ENCODE measurements at regions not wholly inside any gene's neighbourhood (a gene's known extent, or its start where the extent isn't known, plus 50 kb on each side); places are given as distances from the start of the nearest gene placed in this dataset.

DNA sequence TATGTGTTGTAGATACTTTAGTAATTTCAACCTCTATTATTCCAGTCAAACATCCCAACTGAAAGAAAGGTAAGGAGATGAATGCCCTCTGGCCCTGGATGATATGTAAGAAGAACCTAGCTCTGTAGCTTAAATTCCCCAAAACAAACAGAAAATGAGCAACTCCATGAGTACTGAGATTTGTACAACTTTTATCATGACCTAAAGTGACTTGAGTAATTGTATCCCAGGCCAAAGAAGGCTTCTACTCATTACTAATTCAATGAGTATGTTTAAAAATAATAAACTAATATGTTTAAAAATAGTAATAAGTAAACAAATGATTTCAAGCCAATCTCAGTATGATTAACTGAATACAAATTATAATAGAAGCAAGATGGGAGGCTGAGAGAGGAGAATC lies 414.0 kb upstream of the ACTBL2 start:
- no peaks in the 10 kb centered on the region for H3K9me3 ChIP-seq
- in situ Hi-C loops (cut with MboI; ENCODE audit: low sequenced_read_pairs in 4 of 4): loop anchor here (10.0 to 25.0 kb wide), 3 partner anchors 566 to 584 kb away; partner anchors contain the start of gene PLK2 (in 4 of the 4)
- H3K27ac ChIP-seq: no peak overlapping the region
- intact Hi-C loops (cut with DNase I; ENCODE audit: low total_unique reads): no loop called here
- peaks cover 4 to 18% of the 10 kb centered on the region in 2 donors for H3K4me1 ChIP-seq
- DNase-seq (no peak), ATAC-seq (no peak)
- H3K27me3 ChIP-seq: no peaks in the 10 kb centered on the region
- H3K36me3 ChIP-seq: no peaks in the 10 kb centered on the region
- no peak for TF ChIP-seq POLR2A (IDR thresholded peaks at IDR 0.05)
- TF ChIP-seq, protein P1, sequence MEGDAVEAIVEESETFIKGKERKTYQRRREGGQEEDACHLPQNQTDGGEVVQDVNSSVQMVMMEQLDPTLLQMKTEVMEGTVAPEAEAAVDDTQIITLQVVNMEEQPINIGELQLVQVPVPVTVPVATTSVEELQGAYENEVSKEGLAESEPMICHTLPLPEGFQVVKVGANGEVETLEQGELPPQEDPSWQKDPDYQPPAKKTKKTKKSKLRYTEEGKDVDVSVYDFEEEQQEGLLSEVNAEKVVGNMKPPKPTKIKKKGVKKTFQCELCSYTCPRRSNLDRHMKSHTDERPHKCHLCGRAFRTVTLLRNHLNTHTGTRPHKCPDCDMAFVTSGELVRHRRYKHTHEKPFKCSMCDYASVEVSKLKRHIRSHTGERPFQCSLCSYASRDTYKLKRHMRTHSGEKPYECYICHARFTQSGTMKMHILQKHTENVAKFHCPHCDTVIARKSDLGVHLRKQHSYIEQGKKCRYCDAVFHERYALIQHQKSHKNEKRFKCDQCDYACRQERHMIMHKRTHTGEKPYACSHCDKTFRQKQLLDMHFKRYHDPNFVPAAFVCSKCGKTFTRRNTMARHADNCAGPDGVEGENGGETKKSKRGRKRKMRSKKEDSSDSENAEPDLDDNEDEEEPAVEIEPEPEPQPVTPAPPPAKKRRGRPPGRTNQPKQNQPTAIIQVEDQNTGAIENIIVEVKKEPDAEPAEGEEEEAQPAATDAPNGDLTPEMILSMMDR (IDR thresholded peaks at IDR 0.05 in 4 of 5, conservative IDR thresholded peaks at IDR 0.05 in 1 of 5): no peak
- H3K4me3 ChIP-seq: no peak overlapping the region

DNA sequence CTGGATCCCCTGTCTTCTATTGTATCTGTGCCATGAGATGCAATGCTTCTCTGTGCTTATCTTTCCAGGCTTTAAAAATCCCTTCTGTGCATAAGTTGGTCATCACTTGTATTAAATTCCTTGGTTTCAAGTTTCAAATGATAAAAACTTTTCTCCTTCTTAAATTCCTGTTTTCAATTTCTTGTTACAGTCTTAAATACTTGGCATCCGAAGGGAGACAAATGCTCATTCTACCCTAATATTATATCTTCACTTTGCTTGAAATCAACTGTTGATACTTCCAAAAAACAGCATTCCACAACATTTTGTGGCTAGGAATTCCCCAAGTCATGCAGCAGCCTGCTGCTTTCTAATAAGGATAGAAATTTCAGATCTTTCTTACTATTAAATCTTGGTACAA lies 413.2 kb upstream of the ACTBL2 start:
- intact Hi-C loops (cut with DNase I; ENCODE audit: low total_unique reads) (no loop called here), in situ Hi-C loops (cut with MboI; ENCODE audit: low sequenced_read_pairs in 4 of 4) (loop anchor here (10.0 to 25.0 kb wide), 3 partner anchors 567 to 583 kb away; partner anchors contain the start of gene PLK2 (in 4 of the 4))
- no peak for ATAC-seq
- Histone ChIP-seq H3K4me3 (no peak overlapping the region), H3K27me3 (no peaks in the 10 kb centered on the region), H3K36me3 (no peaks in the 10 kb centered on the region), H3K27ac (no peak overlapping the region), H3K4me1 (peaks cover 0 to 10% of the 10 kb centered on the region in 2 donors), H3K9me3 (no peaks in the 10 kb centered on the region)
- DNase-seq: no peak
- no peak for TF ChIP-seq POLR2A (IDR thresholded peaks at IDR 0.05)
- TF ChIP-seq, protein P1 (IDR thresholded peaks at IDR 0.05 in 4 of 5, conservative IDR thresholded peaks at IDR 0.05 in 1 of 5): no peak

DNA sequence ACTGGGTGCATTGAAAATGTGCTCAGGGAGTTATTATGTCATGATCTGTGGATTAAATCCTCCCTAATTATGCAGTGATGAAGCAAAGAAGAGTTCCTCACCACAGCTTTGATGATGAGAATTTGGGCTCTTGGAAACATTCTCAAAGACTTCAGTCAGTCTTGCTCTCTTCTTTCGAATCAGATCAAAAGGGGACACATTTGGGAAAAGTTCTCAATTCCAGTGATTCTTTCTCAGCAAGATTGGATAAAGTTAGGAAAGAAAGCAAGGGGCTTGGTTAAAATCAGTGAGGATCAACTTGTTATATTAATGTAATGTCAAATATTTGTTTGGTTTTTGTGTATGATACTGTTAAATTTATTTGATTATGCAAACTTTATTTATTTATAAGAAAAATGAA lies 411.3 kb upstream of the ACTBL2 start:
- Histone ChIP-seq H3K4me3 (no peak overlapping the region), H3K36me3 (no peaks in the 10 kb centered on the region), H3K27ac (no peak overlapping the region), H3K9me3 (no peaks in the 10 kb centered on the region), H3K4me1 (no peaks in the 10 kb centered on the region), H3K27me3 (no peaks in the 10 kb centered on the region)
- in situ Hi-C loops (cut with MboI; ENCODE audit: low sequenced_read_pairs in 4 of 4) (loop anchor here (10.0 to 25.0 kb wide), 3 partner anchors 568 to 582 kb away; partner anchors contain the start of gene PLK2 (in 4 of the 4)), intact Hi-C loops (cut with DNase I; ENCODE audit: low total_unique reads) (no loop called here)
- DNase-seq (no peak), ATAC-seq (no peak)
- TF ChIP-seq, protein P1 (IDR thresholded peaks at IDR 0.05 in 4 of 5, conservative IDR thresholded peaks at IDR 0.05 in 1 of 5): no peak
- no peak for TF ChIP-seq POLR2A (IDR thresholded peaks at IDR 0.05)

DNA sequence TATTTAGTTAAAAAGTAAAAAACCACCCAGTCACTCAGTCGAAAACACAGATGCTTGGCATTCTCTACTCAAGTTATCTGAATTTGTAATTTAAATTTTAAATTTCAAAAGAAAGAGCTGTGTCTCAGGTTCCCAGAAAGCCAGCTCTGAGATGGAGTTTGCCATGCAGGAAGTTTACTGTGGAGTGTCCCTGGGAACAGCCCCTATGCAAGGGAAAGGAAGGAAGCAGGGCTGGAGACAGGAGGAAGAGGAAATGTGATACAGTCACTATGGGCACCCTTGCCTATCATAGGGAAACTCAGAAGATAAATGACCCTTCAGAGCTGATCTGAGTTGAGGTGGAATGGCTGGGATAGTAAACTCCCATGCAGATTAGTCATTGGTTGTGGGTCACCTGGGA lies 408.8 kb upstream of the ACTBL2 start:
- TF ChIP-seq POLR2A (IDR thresholded peaks at IDR 0.05): no peak
- TF ChIP-seq, protein P1 (IDR thresholded peaks at IDR 0.05 in 4 of 5, conservative IDR thresholded peaks at IDR 0.05 in 1 of 5): no peak
- no peaks in the 10 kb centered on the region for H3K27me3 ChIP-seq
- ATAC-seq (no peak), DNase-seq (no peak)
- no peaks in the 10 kb centered on the region for H3K36me3 ChIP-seq
- H3K4me3 ChIP-seq: no peak overlapping the region
- H3K27ac ChIP-seq: no peak overlapping the region
- no peaks in the 10 kb centered on the region for H3K4me1 ChIP-seq
- intact Hi-C loops (cut with DNase I; ENCODE audit: low total_unique reads) (no loop called here), in situ Hi-C loops (cut with MboI; ENCODE audit: low sequenced_read_pairs in 4 of 4) (loop anchor here (10.0 to 25.0 kb wide), 3 partner anchors 571 to 579 kb away; partner anchors contain the start of gene PLK2 (in 4 of the 4))
- no peaks in the 10 kb centered on the region for H3K9me3 ChIP-seq

DNA sequence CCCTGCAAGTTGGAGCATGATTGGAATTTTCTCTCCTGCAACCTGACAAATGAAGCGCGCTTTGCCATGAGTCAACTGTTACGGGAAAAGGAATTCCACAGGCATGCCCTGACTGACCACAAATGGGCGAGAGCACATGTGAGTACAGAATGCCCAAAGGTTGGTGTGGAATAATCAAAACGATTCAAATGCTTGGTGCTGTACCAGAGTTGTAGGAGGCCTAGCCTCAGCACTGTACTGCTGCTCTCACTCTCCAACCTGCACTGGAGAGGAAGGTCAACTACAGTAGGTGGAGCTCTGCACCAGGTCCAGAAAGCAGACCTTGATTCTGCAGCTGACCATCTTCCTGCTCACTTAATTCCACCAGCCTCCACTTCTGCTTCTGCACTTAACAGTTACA lies 406.9 kb upstream of the ACTBL2 start:
- DNase-seq (no peak), ATAC-seq (peak in 1 of 2 donors; percentile 38)
- H3K36me3 ChIP-seq: no peaks in the 10 kb centered on the region
- no peak overlapping the region for H3K27ac ChIP-seq
- H3K4me1 ChIP-seq: no peaks in the 10 kb centered on the region
- intact Hi-C loops (cut with DNase I; ENCODE audit: low total_unique reads): loop anchor here (5.0 to 10.0 kb wide), 2 partner anchors 112 to 395 kb away; no protein-coding TSS in a partner anchor
- no peak overlapping the region for H3K4me3 ChIP-seq
- TF ChIP-seq POLR2A (IDR thresholded peaks at IDR 0.05): no peak
- TF ChIP-seq, protein P1 (IDR thresholded peaks at IDR 0.05 in 4 of 5, conservative IDR thresholded peaks at IDR 0.05 in 1 of 5): peak in 2 of 5 experiments; percentile 11 to 13
- no peaks in the 10 kb centered on the region for H3K27me3 ChIP-seq
- no peaks in the 10 kb centered on the region for H3K9me3 ChIP-seq
- in situ Hi-C loops (cut with MboI; ENCODE audit: low sequenced_read_pairs in 4 of 4): loop anchor here (25.0 kb wide), 2 partner anchors 573 to 577 kb away; partner anchors contain the start of gene PLK2 (in 3 of the 4)
